DOHH2 (cell line): ENCODE measurements at regions not wholly inside any gene's neighbourhood (a gene's known extent, or its start where the extent isn't known, plus 50 kb on each side); places are given as distances from the start of the nearest gene placed in this dataset.

Experiments
- H3F3A ChIP-seq: fragments of 200-600 bp; sonication (generic), shearing (Covaris generic); 2 replicates; pipeline ENCODE4 v1.6.0; 2016; ENCODE audit warnings: antibody characterized with exemption, mild to moderate bottlenecking; ENCODE audit not compliant: control insufficient read depth, insufficient read depth
- H3K27ac ChIP-seq: fragments of 200-600 bp; sonication (generic); 2 replicates; pipeline ENCODE4 v1.5.1; 2014; ENCODE audit warnings: low read depth, mild to moderate bottlenecking, low read length, moderate library complexity
- H3K27me3 ChIP-seq: fragments of 200-600 bp; sonication (generic); 2 replicates; pipeline ENCODE4 v1.6.1; 2014; ENCODE audit warnings: mild to moderate bottlenecking, low read length, mixed read lengths; ENCODE audit not compliant: control insufficient read depth
- H3K36me3 ChIP-seq: fragments of 200-600 bp; sonication (generic); 2 replicates; pipeline ENCODE4 v1.6.1; 2014; ENCODE audit warnings: mild to moderate bottlenecking, low read length, moderate library complexity, mixed read lengths; ENCODE audit not compliant: control insufficient read depth
- H3K4me1 ChIP-seq: fragments of 200-600 bp; sonication (generic); 2 replicates; pipeline ENCODE4 v1.6.1; 2014; ENCODE audit warnings: mild to moderate bottlenecking, low read length, mixed read lengths; ENCODE audit not compliant: control insufficient read depth
- H3K4me2 ChIP-seq: fragments of 200-600 bp; sonication (generic); 2 replicates; pipeline ENCODE4 v1.6.0; 2014; ENCODE audit warnings: mild to moderate bottlenecking, low read length, moderate library complexity
- H3K4me3 ChIP-seq: fragments of 200-600 bp; sonication (generic); 2 replicates; pipeline ENCODE4 v1.5.1; 2014; ENCODE audit warnings: mild to moderate bottlenecking, low read length, mixed read lengths
- H3K79me2 ChIP-seq: fragments of 200-600 bp; sonication (generic); 2 replicates; pipeline ENCODE4 v1.6.1; 2014; ENCODE audit warnings: mild to moderate bottlenecking, low read length, mixed read lengths; ENCODE audit not compliant: control insufficient read depth
- H3K9me2 ChIP-seq: fragments of 200-600 bp; sonication (generic); replicated peaks from 2 replicates; pipeline ENCODE4 v1.6.1; 2014; ENCODE audit warnings: mild to moderate bottlenecking, low read length, mixed read lengths; ENCODE audit not compliant: control insufficient read depth
- H3K9me3 ChIP-seq: fragments of 200-600 bp; sonication (generic); 2 replicates; pipeline ENCODE4 v1.6.1; 2014; ENCODE audit warnings: antibody characterized with exemption, low read length, mixed read lengths; ENCODE audit not compliant: control insufficient read depth, insufficient read depth
- H4K20me1 ChIP-seq: fragments of 200-600 bp; sonication (generic); 2 replicates; pipeline ENCODE4 v1.6.0; 2014; ENCODE audit warnings: low read depth, mild to moderate bottlenecking, antibody characterized with exemption, low read length, moderate library complexity; ENCODE audit not compliant: control insufficient read depth, insufficient read depth
- EZH2phosphoT487 ChIP-seq: fragments of 200-600 bp; sonication (generic); IDR thresholded peaks from 2 replicates; pipeline ENCODE4 v1.6.1; 2017; ENCODE audit warnings: borderline replicate concordance, mild to moderate bottlenecking, antibody characterized with exemption, low read length, moderate library complexity, mixed read lengths
- TF ChIP-seq, protein P1 (sequence below): fragments of 200-600 bp; sonication (generic); IDR thresholded peaks from one replicate; pipeline ENCODE4 v1.5.1; 2014; ENCODE audit warnings: antibody characterized with exemption, mild to moderate bottlenecking, low read depth, low read length; ENCODE audit not compliant: poor library complexity, severe bottlenecking

DNA sequence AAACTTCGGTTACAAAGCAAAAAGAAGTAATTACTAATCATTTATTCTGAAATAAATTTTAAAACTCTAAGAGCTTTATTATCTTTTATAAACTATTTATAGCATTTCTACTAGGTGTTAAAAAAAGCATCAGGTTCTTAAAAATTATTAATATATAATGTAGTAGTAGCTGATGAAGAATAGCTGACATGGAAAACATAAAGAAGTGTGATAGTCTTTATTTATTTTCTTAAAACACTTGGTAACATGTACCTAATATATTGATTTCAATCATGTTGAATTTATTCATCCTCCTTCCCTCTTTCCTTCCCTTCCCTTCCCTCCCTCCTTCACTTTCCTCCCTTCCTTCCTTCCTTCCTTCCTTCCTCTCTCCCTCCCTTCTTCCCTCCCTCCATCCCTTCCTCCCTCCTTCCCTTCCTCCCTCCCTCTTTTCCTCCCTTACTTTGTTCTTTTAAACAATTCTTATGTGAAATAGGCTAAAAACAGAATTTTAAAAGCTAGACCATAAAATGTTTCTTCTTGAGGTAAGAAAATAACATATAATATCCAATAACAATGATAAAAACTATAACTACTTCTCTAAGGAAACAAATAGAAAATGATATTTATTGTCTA is 913.9 kb upstream of the MAP3K7 start:
- Histone ChIP-seq H3K36me3 (no peaks in the 10 kb centered on the region), H3F3A (no peaks in the 10 kb centered on the region), H3K9me3 (no peaks in the 10 kb centered on the region), H3K9me2 (no peaks in the 10 kb centered on the region), H3K79me2 (no peaks in the 10 kb centered on the region), H4K20me1 (no peaks in the 10 kb centered on the region), H3K4me2 (no peak overlapping the region), H3K4me1 (no peaks in the 10 kb centered on the region), H3K27me3 (no peaks in the 10 kb centered on the region), H3K4me3 (no peak overlapping the region), H3K27ac (no peak overlapping the region)
- TF ChIP-seq, protein P1, sequence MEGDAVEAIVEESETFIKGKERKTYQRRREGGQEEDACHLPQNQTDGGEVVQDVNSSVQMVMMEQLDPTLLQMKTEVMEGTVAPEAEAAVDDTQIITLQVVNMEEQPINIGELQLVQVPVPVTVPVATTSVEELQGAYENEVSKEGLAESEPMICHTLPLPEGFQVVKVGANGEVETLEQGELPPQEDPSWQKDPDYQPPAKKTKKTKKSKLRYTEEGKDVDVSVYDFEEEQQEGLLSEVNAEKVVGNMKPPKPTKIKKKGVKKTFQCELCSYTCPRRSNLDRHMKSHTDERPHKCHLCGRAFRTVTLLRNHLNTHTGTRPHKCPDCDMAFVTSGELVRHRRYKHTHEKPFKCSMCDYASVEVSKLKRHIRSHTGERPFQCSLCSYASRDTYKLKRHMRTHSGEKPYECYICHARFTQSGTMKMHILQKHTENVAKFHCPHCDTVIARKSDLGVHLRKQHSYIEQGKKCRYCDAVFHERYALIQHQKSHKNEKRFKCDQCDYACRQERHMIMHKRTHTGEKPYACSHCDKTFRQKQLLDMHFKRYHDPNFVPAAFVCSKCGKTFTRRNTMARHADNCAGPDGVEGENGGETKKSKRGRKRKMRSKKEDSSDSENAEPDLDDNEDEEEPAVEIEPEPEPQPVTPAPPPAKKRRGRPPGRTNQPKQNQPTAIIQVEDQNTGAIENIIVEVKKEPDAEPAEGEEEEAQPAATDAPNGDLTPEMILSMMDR, result no peak
- no peak for TF ChIP-seq EZH2phosphoT487

DNA sequence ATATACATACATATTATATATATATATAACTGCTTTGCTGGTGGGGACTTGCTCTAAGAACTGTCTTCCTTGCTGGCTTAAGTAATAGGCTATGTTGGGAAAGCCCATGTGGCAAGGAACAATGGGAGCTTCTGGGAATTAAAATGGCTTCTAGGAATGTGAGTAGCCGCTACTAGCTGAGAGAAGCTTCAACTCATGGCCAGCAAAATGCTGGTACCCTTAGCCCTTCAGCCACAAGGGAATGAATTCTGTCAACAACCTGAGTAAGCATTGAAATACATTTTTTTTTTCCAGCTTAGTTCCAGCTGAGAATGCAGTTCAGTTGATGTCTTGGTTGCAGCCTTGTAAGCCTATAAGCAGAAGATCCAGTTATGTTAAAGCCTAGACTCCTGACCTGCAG is 911.7 kb upstream of the MAP3K7 start:
- Histone ChIP-seq H3K79me2 (no peaks in the 10 kb centered on the region), H3F3A (no peaks in the 10 kb centered on the region), H3K9me2 (no peaks in the 10 kb centered on the region), H3K4me3 (no peak overlapping the region), H3K27ac (no peak overlapping the region), H3K9me3 (no peaks in the 10 kb centered on the region), H3K4me2 (no peak overlapping the region), H4K20me1 (no peaks in the 10 kb centered on the region), H3K4me1 (no peaks in the 10 kb centered on the region), H3K27me3 (no peaks in the 10 kb centered on the region), H3K36me3 (no peaks in the 10 kb centered on the region)
- TF ChIP-seq, protein P1, result no peak
- no peak for TF ChIP-seq EZH2phosphoT487

DNA sequence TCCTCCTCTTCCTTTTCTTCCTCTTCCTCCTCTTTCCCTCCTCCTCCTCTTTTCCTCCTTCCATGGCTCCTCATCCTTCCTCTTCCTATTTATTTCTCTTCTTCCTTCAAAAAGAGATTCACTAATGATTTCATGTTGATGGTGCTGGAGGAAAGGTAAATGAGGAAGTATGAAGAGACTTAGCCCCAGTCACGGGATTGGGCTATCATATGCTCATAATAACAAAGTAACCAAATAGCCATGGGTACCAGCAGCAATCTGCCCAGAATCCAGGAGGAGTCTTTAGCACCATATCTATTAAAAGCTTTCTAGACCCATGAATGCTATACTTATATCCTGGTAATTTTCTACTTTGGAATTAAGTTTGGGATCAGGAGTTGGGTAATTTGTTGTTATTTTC is 910.9 kb upstream of the MAP3K7 start:
- H3K4me2 ChIP-seq, result no peak overlapping the region
- no peaks in the 10 kb centered on the region for H3K4me1 ChIP-seq

More for the DNA sequence above, 910.9 kb upstream of the MAP3K7 start:
- Histone ChIP-seq H3F3A (no peaks in the 10 kb centered on the region), H4K20me1 (no peaks in the 10 kb centered on the region), H3K36me3 (no peaks in the 10 kb centered on the region), H3K9me3 (no peaks in the 10 kb centered on the region), H3K79me2 (no peaks in the 10 kb centered on the region), H3K4me3 (no peak overlapping the region), H3K27ac (no peak overlapping the region), H3K27me3 (no peaks in the 10 kb centered on the region), H3K9me2 (no peaks in the 10 kb centered on the region)
- no peak for TF ChIP-seq EZH2phosphoT487
- TF ChIP-seq, protein P1, result no peak
